GM18508 (cell line): ENCODE measurements at regions not wholly inside any gene's neighbourhood (a gene's known extent, or its start where the extent isn't known, plus 50 kb on each side); places are given as distances from the start of the nearest gene placed in this dataset.

Source experiments
- ATAC-seq: cut with Tn5 transposase; IDR thresholded peaks from one replicate; pipeline ENCODE4 v1.9.1; 2021; ENCODE audit warnings: moderate number of reproducible peaks; ENCODE audit not compliant: insufficient read depth, unreplicated experiment

- ATAC-seq = no peak
Observed at GRCh38 chr2:15869396-15869795, 71.0 kb upstream of the MYCN start.

GRCh38 chr2:15869871-15870270 lies 70.5 kb upstream of the MYCN start:
- ATAC-seq = no peak

DNA sequence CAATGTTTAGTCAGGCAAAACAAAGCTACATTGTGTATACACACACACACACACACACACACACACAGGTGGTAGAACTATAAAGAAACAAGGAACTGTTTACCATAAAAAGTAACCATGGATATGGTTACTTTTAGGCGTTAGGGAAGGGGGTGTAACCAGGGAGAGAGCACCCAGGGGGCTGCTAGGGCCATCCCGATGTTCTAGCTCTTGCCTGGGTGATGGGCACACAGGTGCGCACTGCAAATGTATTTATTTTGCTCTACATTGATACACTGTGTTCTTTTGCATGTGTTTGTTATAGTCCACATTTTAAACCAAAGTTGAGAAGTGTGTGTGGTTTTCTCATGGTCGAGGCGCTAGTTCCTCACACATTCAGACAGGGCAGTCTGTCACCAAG lies 69.8 kb upstream of the MYCN start:
- ATAC-seq = no peak

DNA sequence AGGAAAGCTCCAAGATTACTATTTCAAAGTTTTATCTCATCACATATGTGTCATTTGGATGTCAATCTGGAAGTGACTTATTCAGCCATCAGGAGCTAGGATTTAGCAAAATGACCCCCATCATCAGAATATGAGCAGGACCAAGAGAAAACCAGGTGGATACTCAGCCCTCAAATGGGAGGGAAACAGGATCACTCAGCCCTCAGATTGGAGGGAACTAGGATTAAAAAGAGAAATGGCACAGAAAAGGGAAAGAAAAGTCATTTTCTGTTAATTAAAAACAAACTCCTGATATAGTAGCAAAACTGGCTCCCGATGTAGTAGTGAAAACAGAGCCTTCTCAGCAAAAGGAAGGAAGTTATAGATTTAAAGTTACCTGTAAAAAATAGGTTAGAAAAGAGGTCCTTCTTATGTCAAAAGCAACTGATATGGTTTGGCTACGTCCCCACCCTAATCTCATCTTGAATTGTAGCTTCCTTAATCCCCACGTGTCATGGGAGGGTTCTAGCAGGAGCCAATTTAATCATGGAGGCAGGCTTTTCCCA lies 69.0 kb upstream of the MYCN start:
- ATAC-seq = no peak

GRCh38 chr2:15872854-15873253 lies 67.5 kb upstream of the MYCN start:
- ATAC-seq = no peak

DNA sequence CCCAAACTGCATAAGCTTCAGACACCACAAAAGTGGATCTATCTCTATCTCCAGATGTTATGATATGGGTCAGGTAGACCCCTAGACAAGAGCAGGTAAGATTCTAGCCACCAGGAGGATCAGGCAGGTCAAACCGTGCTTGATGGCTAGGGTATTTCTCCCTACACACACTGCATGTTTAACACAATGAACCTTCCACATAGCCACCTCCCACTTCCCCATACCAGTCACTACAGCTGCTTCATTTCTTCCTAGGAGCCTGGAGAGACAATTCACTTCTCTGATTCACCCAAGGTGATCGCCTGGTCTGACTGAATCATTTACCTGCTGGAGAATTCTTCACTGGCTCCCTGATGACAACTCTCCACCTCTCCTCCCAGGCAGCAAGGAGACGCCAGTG lies 66.0 kb upstream of the MYCN start:
- ATAC-seq = no peak

- no peak for ATAC-seq
Observed at GRCh38 chr2:15874854-15875804, 65.2 kb upstream of the MYCN start.

DNA sequence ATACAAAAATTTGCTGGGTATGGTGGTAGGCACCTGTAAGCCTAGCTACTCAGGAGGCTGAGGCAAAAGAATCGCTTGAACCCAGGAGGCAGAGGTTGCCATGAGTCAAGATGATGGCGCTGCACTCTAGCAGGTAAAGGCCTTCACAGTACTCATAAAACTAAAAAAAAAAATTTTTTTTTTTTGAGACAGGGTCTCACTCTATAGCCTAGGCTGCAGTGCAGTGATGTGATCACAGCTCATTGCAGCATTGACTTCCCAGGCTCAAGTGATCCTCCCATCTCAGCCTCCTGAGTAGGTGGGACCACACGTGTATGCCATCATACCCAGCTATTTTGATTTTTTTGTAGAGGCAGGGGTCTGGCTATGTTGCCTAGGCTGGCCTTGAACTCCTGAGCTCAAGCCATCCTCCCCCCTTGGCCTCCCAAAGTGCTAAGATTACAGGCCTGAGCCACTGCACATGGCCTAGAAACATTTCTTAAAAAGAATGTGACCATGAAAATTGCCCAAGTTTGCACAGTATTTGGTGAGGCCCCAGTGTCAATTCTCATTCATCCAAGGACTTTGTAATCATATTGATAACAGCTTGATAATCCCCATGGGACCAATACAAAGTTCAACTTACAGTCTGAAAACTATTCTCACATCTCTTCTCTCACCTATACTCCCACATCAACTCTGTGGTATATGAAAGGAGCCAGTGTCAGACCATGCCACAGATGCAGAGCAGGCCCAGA lies 64.2 kb upstream of the MYCN start:
- ATAC-seq = no peak

GRCh38 chr2:15880226-15881119 lies 59.9 kb upstream of the MYCN start:
- no peak for ATAC-seq

DNA sequence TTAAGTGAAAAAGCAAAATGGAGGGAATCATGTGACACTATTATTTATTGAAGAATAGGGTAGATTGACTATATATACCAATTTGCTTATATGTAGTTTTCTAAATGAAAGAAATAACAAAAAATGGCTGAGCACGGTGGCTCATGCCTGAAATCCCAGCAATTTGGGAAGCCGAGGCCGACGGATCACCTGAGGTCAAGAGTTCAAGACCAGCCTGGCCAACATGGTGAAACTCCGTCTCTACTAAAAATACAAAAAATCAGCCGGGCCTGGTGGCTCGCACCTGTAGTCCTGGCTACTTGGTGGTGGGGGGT lies 59.3 kb upstream of the MYCN start:
- ATAC-seq = no peak

DNA sequence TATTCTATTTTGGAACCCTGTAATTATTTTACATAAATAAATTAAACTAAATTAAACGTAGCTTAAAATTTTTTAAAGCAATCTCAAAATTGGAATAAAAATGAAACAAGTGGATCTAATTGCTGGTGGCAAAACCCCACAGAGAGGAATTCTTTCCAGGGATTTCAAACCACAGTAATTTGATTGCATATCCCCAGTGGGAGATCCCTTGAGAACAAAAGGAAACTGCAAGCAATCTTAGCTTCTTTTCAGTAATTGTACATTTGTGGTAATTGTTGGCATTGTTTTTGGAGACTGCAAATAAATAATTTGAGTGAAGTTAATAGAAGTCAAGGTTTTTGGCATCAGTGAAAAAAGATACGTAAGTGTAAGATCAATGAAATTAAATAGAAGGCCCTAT lies 58.7 kb upstream of the MYCN start:
- ATAC-seq = no peak

DNA sequence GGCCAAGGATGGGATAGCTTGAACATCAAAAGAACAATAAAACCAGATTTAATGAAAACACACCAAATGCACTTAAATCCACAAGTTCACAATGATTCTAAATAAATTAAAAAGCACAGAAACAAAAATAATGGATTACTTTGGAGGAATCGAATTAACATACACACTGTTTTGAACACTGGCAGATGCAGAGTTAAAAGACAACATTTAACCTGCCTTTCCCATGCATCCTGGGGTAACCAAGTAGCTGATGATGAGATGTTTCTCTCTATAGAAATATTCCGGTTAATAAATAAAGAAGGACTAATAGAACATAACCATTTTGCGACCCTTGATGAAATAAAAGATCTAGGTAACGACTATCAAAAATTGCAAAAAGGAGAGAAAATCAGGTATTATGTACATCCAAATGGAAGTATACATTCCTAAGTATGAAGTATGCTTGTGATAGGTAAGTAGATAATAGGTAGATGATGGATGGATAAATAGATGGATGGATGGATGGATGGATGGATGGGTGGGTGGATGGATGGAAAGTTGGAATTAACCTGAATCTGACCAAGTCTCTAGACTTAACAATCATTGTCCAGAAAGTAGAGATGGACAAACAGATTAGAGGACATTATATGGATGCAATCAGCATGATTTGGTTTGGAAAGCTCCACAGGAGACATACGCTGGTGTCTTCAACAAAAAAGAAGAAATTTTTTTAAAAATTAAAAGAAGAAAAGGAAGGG lies 57.4 kb upstream of the MYCN start:
- ATAC-seq = no peak

DNA sequence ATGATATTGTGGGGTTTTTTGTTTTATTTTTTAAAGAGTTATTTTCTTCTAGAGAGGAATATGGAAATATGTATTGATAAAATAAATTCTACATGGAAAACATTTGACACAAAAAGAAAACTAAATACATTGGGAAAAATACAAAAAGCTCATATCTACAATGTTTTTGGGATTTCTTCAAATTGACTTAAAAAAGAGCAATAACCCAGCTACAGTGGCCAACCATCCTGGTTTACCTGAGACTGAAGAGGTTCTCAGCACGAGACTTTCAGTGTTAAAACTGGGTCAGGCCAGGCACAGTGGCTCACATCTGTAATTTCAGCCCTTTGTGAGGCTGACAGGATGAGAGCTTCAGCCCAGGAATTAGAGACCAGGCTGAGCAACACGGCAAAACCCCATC lies 56.7 kb upstream of the MYCN start:
- no peak for ATAC-seq

DNA sequence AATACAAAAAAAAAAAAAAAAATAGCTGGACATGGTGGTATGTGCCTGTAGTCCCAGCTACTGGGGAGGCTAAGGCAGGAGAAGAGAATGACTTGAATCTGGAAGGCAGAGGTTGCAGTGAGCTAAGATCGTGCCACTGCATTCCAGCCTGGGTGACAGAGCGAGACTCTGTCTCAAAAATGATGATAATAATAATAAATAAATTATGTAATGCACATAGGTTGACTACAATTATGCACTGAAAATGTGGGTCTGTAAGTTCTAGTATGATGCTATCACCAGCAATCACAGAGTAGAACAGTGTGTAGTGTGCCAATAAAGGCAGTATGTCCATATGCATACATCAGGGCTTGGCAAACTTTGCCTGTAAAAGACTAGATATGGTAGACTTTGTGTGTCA lies 55.6 kb upstream of the MYCN start:
- no peak for ATAC-seq

GRCh38 chr2:15886231-15886630 lies 54.1 kb upstream of the MYCN start:
- ATAC-seq = no peak

DNA sequence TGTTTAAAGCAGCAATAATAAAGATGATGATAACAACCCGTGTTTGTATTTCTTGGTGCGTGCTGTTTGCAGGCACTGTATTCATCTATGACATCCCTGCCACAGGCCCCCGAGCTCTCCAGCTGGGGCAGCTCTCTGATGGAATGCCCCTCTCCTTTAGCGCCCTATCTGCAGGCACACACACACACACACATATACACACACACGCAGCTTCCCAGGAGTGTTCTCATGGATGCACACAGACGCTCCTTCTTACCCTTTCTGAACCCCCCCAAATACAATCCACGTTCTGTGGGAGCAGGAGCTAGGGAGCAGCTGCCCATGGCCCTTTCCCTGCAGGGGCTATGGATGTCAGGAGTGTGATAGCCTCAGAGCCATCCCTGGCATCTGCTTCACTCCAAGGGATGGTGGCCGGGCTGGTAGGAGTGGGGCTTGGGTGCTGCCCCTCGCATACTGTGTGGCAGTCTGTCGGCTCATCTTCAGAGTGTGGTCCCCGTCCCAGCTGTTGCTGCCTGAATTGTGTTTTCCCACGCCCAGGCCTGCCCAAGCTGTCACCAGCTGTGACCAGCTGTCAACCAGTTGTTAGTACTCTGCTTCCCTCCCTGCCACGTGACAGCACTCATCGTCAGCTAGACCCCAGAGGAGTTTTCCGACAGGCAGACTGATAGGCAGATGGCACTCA lies 50.8 kb upstream of the MYCN start:
- ATAC-seq = no peak

DNA sequence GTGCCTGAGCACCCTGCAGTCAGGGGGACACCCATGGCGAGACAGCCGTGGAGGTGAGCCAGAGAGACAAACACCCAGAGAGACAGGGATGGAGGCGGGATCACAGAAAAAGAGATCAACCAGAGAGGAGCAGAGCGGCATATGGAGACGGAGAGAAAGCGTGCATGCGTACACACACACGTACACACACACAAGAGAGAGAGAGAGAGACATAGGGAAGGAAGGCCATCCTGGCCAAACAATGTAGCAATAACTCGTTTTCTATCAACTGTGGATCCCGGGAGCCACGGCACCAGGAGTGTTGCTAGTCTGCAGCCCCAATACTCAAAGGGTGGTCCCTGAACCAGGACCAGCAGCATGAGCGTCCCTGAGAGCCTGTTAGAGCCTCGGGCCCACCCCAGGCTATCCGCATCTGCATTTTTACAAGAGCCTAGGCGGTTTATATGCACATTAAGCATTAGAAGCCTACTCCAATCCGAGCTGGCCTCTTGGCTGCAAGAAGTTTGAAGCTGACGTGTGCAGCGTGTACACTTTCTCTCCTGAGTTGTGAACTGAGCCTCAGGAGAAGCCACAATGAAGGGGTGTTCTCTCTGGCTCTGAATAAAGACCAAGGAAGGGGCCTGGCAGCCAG lies 50.1 kb upstream of the MYCN start:
- no peak for ATAC-seq
